GM12874 (cell line): ENCODE measurements at regions not wholly inside any gene's neighbourhood (a gene's known extent, or its start where the extent isn't known, plus 50 kb on each side); places are given as distances from the start of the nearest gene placed in this dataset.

Source experiments
- TF ChIP-seq, protein P1 (sequence below): IDR thresholded peaks from 2 replicates; pipeline ENCODE4 v1.5.1; 2011; ENCODE audit warnings: low read depth, mild to moderate bottlenecking, control low read depth, low read length, moderate library complexity; ENCODE audit not compliant: insufficient read depth

DNA sequence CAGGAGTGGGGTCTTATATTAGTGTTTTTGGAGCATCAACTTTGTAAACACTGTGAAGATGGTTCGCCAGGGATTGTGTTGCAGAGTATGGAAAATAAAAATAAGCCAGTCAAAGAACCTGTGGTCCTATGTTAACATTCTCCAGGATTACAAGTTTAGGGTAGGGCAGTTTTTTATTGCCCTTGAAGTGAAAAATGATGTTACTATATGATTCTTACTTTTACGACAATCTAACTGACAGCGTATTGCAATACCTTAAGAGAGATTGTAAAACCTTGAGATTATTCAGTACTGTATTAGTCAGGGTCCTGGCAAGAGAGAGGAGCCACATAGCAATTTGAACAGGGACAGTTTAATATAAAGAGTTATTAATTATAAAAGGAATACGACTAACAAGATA is 144.7 kb upstream of the ZNF608 start:
- TF ChIP-seq, protein P1, sequence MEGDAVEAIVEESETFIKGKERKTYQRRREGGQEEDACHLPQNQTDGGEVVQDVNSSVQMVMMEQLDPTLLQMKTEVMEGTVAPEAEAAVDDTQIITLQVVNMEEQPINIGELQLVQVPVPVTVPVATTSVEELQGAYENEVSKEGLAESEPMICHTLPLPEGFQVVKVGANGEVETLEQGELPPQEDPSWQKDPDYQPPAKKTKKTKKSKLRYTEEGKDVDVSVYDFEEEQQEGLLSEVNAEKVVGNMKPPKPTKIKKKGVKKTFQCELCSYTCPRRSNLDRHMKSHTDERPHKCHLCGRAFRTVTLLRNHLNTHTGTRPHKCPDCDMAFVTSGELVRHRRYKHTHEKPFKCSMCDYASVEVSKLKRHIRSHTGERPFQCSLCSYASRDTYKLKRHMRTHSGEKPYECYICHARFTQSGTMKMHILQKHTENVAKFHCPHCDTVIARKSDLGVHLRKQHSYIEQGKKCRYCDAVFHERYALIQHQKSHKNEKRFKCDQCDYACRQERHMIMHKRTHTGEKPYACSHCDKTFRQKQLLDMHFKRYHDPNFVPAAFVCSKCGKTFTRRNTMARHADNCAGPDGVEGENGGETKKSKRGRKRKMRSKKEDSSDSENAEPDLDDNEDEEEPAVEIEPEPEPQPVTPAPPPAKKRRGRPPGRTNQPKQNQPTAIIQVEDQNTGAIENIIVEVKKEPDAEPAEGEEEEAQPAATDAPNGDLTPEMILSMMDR, result no peak

DNA sequence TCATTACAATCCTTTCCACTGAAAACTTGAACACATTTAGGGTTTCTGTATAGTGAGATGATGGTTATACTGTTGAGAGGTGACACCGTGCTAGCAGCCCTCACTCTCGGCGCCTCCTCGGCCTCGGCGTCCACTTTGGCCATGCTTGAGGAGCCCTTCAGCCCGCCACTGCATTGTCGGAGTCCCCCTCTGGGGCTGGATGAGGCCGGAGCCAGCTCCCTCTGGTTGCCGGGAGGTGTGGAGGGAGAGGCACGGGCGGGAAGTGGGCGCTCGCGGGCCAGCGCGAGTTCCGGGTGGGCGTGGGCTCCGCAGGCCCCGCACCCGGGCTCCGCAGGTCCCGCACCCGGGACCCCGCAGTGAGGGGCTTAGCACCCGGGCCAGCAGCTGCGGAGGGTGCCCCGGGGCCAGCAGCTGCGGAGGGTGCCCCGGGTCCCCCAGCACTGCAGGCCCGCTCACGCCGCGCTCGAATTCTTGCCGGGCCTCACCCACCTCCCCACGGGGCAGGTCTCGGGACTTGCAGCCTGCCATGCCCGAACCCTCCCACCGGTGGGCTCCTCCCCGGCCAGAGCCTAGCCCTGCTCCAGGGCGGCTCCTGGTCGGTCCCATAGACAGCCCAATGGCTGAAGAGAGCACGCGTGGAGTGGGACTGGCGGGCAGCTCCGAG is 145.9 kb upstream of the ZNF608 start:
- TF ChIP-seq, protein P1, result no peak

- TF ChIP-seq, protein P1, result no peak
Measured at GRCh38 chr5:124894541-124894940, 148.1 kb upstream of the ZNF608 start.

- TF ChIP-seq, protein P1, result no peak
Measured at GRCh38 chr5:124895236-124895635, 148.8 kb upstream of the ZNF608 start.

DNA sequence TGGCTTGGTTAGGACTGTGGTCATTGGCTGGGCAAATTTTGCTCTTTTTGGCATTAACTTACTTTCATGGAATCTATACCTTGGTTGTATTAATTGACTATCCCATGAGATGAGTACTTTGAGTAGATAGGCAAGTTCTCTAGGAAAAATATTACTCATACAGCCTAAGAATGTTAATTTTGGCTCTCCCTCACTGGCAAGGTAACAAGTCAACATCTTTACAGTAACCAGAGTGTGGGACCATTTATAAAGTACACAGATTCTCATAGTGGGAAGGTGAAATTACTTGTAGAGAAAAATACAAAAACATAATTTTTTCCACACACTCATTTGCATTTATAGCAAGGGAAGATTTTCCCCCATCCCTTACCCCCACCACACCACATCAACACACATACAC is 154.6 kb upstream of the ZNF608 start:
- TF ChIP-seq, protein P1, result no peak

- TF ChIP-seq, protein P1, result no peak
Measured at GRCh38 chr5:124902097-124902821, 155.8 kb upstream of the ZNF608 start.

- TF ChIP-seq, protein P1, result no peak
Measured at GRCh38 chr5:124905256-124906130, 159.1 kb upstream of the ZNF608 start.
